WI38 (cell line): ENCODE measurements at regions not wholly inside any gene's neighbourhood (a gene's known extent, or its start where the extent isn't known, plus 50 kb on each side); places are given as distances from the start of the nearest gene placed in this dataset.
"Not testable (repeated sequence)": the region's sequence is repeated elsewhere in the genome, so short reads cannot be mapped to it uniquely, and the experiment has no call there.

Experiments
- H3K4me3 ChIP-seq: 2 replicates; pipeline ENCODE4 v1.5.1; 2011; ENCODE audit warnings: low read depth, mild to moderate bottlenecking, control low read depth, low read length
- TF ChIP-seq, protein P1 (sequence below): IDR thresholded peaks from 2 replicates; pipeline ENCODE4 v1.5.1; 2012; ENCODE audit warnings: low read depth, mild to moderate bottlenecking, control low read depth, low read length

DNA sequence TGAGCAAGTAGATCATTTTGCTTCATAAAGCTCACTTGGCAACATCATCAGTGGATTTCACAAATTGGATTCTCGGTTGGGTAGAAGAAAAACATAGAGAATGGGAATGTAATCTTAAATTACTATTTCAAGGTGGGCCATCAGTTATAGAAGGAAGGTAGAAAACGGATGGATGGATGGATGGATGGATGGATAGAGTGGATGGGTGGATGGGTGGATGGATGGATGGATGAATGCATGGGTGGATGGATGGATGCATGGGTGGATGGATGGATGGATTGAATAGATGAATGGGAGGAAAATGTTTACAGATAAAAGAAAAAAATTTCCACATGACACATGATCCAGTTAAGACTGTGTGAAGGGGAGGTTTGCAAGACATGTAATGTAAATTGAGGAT is 159.7 kb downstream of the MEX3B start:
- TF ChIP-seq, protein P1, sequence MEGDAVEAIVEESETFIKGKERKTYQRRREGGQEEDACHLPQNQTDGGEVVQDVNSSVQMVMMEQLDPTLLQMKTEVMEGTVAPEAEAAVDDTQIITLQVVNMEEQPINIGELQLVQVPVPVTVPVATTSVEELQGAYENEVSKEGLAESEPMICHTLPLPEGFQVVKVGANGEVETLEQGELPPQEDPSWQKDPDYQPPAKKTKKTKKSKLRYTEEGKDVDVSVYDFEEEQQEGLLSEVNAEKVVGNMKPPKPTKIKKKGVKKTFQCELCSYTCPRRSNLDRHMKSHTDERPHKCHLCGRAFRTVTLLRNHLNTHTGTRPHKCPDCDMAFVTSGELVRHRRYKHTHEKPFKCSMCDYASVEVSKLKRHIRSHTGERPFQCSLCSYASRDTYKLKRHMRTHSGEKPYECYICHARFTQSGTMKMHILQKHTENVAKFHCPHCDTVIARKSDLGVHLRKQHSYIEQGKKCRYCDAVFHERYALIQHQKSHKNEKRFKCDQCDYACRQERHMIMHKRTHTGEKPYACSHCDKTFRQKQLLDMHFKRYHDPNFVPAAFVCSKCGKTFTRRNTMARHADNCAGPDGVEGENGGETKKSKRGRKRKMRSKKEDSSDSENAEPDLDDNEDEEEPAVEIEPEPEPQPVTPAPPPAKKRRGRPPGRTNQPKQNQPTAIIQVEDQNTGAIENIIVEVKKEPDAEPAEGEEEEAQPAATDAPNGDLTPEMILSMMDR, result no peak
- H3K4me3 ChIP-seq, result no peak overlapping the region

DNA sequence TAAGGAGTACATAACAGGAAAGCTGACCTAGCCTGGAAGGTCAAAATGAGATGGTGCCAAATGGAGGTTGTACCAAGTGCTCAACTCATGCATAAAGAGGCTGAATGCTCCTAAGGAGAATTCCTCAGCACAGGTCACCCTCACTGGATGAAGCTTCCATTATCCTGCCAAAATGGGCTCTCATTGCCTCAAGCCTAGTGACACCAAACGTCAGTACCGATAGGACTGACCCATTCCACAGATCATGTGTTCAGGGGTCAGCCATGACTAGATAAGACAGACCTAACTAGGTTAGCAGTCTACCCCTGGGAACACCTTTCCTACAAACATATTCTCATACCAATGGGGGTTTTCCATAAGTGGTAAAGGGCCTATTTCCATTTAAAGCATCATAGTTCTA is 160.7 kb downstream of the MEX3B start:
- H3K4me3 ChIP-seq, result no peak overlapping the region
- TF ChIP-seq, protein P1, result no peak

DNA sequence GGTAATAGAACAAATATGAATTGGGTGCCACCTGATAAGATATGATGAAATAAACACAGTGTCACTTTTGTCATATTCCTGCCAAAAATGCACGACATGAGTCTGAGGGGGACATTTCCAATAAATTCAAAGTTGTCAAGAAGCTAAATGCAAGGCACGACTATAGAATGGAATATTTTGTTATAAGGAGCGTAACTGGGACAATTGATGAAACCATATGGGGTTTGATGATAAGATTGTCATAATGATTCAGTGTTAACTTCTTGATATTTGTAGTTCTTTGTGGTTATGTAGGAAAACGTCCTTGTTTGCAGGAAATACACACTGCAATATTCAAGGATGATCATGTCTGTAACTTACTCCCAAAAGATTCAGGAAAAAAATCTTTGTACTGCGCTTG is 163.3 kb downstream of the MEX3B start:
- TF ChIP-seq, protein P1, result no peak
- no peak overlapping the region for H3K4me3 ChIP-seq

DNA sequence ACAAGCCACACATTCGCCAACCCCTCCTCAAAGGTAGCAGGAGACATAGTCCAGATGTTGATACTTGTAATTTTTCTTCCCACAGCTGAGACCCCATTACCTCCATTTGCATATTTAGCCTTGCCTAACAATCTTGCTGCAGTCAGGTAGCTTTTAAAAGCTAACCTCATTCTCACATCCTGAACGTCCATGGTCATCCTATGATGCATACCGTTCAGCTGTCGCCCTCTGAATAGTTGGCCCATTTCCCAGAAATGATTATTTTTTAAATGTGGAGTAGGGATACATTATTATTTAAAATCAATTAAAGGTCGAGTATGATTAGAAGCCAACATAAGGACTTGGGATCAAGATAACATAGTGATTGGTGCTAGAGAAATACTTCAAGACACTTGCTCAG is 165.0 kb downstream of the MEX3B start:
- TF ChIP-seq, protein P1, result no peak

DNA sequence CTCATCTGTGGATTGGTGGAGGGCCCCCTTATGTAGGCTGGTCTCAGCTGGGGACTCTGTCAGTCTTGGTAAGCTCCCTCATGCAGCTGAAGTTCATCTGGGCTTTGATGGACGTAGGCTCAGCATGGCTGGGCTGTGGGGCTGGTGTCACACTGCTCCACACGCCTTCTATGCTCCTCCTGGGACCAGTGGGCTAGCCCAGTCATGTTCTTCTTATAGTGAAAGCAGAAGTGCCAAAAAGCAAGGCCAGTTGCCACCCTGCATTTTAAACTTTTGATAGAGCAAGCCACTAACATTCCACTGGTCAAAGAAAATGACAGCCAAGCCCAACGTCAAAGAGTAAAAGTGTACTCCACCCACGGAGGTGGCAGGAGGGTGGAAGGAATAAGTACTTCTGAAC is 165.5 kb downstream of the MEX3B start:
- H3K4me3 ChIP-seq, result no peak overlapping the region
- TF ChIP-seq, protein P1, result no peak

More for the DNA sequence above, 165.0 kb downstream of the MEX3B start:
- H3K4me3 ChIP-seq, result no peak overlapping the region

DNA sequence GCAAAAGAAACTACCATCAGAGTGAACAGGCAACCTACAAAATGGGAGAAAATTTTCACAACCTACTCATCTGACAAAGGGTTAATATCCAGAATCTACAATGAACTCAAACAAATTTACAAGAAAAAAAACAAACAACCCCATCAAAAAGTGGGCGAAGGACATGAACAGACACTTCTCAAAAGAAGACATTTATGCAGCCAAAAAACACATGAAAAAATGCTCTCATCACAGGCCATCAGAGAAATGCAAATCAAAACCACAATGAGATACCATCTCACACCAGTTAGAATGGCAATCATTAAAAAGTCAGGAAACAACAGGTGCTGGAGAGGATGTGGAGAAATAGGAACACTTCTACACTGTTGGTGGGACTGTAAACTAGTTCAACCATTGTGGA is 170.1 kb downstream of the MEX3B start:
- not testable (repeated sequence) for H3K4me3 ChIP-seq

DNA sequence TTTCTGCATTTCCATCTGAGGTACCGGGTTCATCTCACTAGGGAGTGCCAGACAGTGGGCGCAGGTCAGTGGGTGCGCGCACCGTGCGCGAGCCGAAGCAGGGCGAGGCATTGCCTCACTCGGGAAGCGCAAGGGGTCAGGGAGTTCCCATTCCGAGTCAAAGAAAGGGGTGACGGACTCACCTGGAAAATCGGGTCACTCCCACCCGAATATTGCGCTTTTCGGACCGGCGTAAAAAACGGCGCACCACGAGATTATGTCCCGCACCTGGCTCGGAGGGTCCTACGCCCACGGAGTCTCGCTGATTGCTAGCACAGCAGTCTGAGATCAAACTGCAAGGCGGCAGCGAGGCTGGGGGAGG is 175.1 kb downstream of the MEX3B start:
- H3K4me3 ChIP-seq, result not testable (repeated sequence)

DNA sequence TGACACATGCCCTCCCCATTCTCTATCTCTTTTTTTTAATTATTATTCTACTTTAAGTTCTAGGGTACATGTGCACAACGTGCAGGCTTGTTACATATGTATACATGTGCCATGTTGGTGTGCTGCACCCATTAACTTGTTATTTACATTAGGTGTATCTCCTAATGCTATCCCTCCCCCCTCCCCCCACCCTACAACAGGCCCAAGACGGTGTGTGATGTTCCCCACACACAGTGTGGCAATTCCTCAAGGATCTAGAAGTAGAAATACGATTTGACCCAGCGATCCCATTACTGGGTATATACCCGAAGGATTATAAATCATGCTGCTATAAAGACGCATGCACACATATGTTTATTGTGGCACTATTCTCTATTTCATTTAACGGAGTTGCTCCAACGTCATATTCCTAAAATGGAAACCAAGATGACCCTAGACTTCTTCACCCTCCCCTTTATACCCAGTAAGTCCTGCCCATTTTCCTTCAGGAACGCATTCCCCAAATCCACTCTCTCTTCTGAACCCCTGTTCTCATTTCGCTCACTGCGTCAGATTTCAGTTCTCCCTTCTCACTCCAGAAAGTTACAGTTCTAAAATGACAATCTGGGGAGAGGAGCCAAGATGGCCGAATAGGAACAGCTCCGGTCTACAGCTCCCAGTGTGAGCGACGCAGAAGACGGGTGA is 175.6 kb downstream of the MEX3B start:
- not testable (repeated sequence) for H3K4me3 ChIP-seq

DNA sequence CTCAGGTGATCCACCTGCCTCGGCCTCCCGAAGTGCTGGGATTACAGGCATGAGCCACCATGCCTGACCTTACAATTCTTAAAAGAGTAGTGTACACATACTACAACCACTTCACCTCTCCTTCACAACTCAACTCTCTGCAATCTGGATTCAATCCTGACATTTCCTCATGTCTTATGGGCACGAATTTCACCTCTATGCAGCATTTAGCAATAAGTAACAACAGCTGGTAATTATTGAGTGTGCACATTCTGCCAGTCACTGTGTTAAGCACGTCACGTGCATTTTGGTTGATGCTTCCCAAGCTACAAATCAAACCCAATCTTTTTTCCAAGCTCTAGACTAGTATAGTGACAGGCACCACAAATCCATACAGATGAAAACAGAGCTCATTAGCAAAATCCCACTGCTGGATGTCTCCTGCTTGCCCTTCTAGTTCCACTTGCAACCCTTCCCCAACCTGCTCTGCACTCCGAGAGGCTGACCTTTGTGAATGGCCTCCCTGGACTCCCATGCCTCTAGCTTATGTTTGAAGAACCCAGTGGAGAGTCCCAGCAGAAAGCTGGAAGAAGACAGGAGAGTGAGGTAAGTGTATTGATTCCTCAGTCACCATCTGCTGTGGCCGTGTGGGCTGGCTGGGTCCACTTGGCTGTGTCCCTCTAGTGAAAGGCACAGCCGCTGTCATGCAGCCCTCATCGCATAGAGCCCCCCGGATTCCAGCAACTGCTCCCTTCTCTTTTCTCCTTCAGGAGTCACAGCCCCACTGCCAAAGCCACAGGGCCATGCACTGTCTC is 176.5 kb downstream of the MEX3B start:
- TF ChIP-seq, protein P1, result no peak
- no peak overlapping the region for H3K4me3 ChIP-seq
